ENCODE measurements at regions not wholly inside any gene's neighbourhood (a gene's known extent, or its start where the extent isn't known, plus 50 kb on each side); places are given as distances from the start of the nearest gene placed in this dataset.

- TF ChIP-seq YY1 (IDR thresholded peaks at IDR 0.05; ENCODE audit: low read depth, low read length) (no peak), CTCF (IDR thresholded peaks at IDR 0.05; ENCODE audit: control extremely low read depth in 1 of 3, insufficient read depth in 1 of 3, low read depth in 1 of 3, low read length in 3 of 3) (no peak), TAF1 (IDR thresholded peaks at IDR 0.05; ENCODE audit: low read depth, low read length) (no peak), POLR2A (IDR thresholded peaks at IDR 0.05; ENCODE audit: control extremely low read depth in 1 of 2, low read depth in 2 of 2, low read length in 2 of 2) (no peak), CTBP2 (IDR thresholded peaks at IDR 0.05; ENCODE audit: borderline replicate concordance, insufficient read depth, insufficient read length, low read length) (no peak), POLR2AphosphoS5 (IDR thresholded peaks at IDR 0.05; ENCODE audit: low read depth, low read length) (no peak), JUN (IDR thresholded peaks at IDR 0.05; ENCODE audit: low read depth, low read length) (no peak), CEBPB (IDR thresholded peaks at IDR 0.05; ENCODE audit: low read depth, low read length) (no peak)
These were observed 56.4 kb upstream of the SLIT3 start for GRCh38 chr5:169357291-169357690.

All from H1 (cell line).